GM12891 (cell line): ENCODE measurements at regions not wholly inside any gene's neighbourhood (a gene's known extent, or its start where the extent isn't known, plus 50 kb on each side); places are given as distances from the start of the nearest gene placed in this dataset.
"Not testable (repeated sequence)": the region's sequence is repeated elsewhere in the genome, so short reads cannot be mapped to it uniquely, and the experiment has no call there.

Experiments
- DNase-seq: peaks from one replicate; pipeline ENCODE4 v3.0.0; 2011; ENCODE audit warnings: low spot score; ENCODE audit not compliant: insufficient read length
- FAIRE-seq: peaks from 2 replicates; lab custom pipeline; 2011; peaks lifted over from hg19 to GRCh38; lab: Jason Lieb, UNC
- PAX5 ChIP-seq: IDR thresholded peaks from 2 replicates; pipeline ENCODE4 v1.6.1; 2011; ENCODE audit warnings: low read length, moderate library complexity, mild to moderate bottlenecking; ENCODE audit not compliant: insufficient read depth, severe bottlenecking
- POLR2A ChIP-seq: IDR thresholded peaks from 2 replicates; pipeline ENCODE4 v1.6.1; 2011; ENCODE audit warnings: low read depth, low read length, control low read depth
- POLR2AphosphoS5 ChIP-seq: IDR thresholded peaks from 2 replicates; pipeline ENCODE4 v1.6.1; 2011; ENCODE audit warnings: low read depth, low read length, control low read depth
- POU2F2 ChIP-seq: IDR thresholded peaks from 2 replicates; pipeline ENCODE4 v1.6.1; 2011; ENCODE audit warnings: low read depth, mild to moderate bottlenecking, control low read depth, low read length, moderate library complexity
- SPI1 ChIP-seq: IDR thresholded peaks from 2 replicates; pipeline ENCODE4 v1.6.1; 2011; ENCODE audit warnings: low read depth, low read length, control low read depth
- TAF1 ChIP-seq: IDR thresholded peaks from 2 replicates; pipeline ENCODE4 v1.6.1; 2011; ENCODE audit warnings: low read depth, low read length, control low read depth

DNA sequence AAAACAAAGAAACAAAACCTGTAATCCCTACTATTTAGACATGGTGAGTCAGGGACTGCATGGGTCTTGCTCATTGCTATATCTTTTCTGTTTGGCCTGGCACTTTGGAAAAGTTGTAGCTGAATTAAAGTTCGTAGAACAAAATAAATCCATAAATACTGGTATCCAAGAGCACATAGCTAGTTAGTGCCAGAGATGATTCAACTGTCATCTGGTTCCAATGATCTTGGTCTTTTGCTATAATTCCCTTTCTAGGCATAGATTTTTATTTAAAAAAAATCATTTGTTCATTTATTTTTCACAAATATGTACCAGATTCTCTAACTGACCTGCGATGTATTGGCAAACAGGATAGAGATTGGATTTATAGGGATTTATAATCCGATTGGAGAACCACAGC is 1436.1 kb upstream of the GOT2 start:
- DNase-seq, result no peak
- FAIRE-seq, result no peak
- TF ChIP-seq TAF1 (no peak), SPI1 (no peak), POU2F2 (no peak), PAX5 (no peak), POLR2A (no peak), POLR2AphosphoS5 (no peak)

GRCh38 chr16:60166111-60166510 is 1432.0 kb upstream of the GOT2 start:
- no peak for TF ChIP-seq PAX5
- no peak for TF ChIP-seq POU2F2
- TF ChIP-seq POLR2AphosphoS5, result no peak
- TF ChIP-seq SPI1, result no peak
- TF ChIP-seq POLR2A, result no peak
- no peak for TF ChIP-seq TAF1
- no peak for DNase-seq
- no peak for FAIRE-seq

- no peak for TF ChIP-seq POU2F2
- no peak for TF ChIP-seq POLR2AphosphoS5
- TF ChIP-seq TAF1, result no peak
- TF ChIP-seq POLR2A, result no peak
- no peak for TF ChIP-seq PAX5
- no peak for TF ChIP-seq SPI1
- DNase-seq (no peak), FAIRE-seq (no peak)
Observed at GRCh38 chr16:60151987-60152386, 1417.9 kb upstream of the GOT2 start.

- FAIRE-seq (no peak), DNase-seq (no peak)
- no peak for TF ChIP-seq PAX5
- no peak for TF ChIP-seq POLR2A
- TF ChIP-seq TAF1, result no peak
- no peak for TF ChIP-seq SPI1
- TF ChIP-seq POLR2AphosphoS5, result no peak
- no peak for TF ChIP-seq POU2F2
Observed at GRCh38 chr16:60150907-60151306, 1416.8 kb upstream of the GOT2 start.

DNA sequence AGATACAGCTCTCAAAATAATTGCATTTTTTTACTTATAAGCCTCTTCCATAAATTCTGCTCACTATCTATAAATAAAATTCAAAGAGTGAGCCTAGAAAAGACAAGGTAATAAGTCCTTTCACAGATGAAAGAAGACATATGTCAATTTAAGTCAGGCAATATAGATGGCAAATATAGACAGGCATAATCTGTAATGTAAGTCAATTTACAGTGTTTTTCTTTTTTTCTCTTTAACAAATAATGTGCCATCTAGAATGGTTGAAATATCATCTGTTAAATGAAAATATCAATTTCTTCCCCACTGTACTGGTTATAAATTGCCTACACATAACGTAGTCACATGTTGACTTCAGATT is 1409.2 kb upstream of the GOT2 start:
- FAIRE-seq, result no peak
- TF ChIP-seq POLR2A (no peak), SPI1 (no peak), POU2F2 (no peak), PAX5 (no peak), POLR2AphosphoS5 (no peak), TAF1 (no peak)
- DNase-seq, result no peak

- DNase-seq (no peak), FAIRE-seq (no peak)
- no peak for TF ChIP-seq POLR2A
- TF ChIP-seq POU2F2, result no peak
- TF ChIP-seq PAX5, result no peak
Observed at GRCh38 chr16:60142619-60143347, 1408.7 kb upstream of the GOT2 start.

- TF ChIP-seq POU2F2 (no peak), PAX5 (no peak), POLR2AphosphoS5 (no peak), POLR2A (no peak), SPI1 (no peak), TAF1 (no peak)
- FAIRE-seq, result no peak
Observed at GRCh38 chr16:60137891-60138290, 1403.8 kb upstream of the GOT2 start.

GRCh38 chr16:60127196-60127595 is 1393.1 kb upstream of the GOT2 start:
- FAIRE-seq, result no peak
- TF ChIP-seq POLR2A, result no peak
- TF ChIP-seq POU2F2, result no peak
- no peak for TF ChIP-seq TAF1
- no peak for TF ChIP-seq SPI1
- TF ChIP-seq POLR2AphosphoS5, result no peak
- no peak for TF ChIP-seq PAX5
- no peak for DNase-seq

More at GRCh38 chr16:60137891-60138290, 1403.8 kb upstream of the GOT2 start:
- no peak for DNase-seq

DNA sequence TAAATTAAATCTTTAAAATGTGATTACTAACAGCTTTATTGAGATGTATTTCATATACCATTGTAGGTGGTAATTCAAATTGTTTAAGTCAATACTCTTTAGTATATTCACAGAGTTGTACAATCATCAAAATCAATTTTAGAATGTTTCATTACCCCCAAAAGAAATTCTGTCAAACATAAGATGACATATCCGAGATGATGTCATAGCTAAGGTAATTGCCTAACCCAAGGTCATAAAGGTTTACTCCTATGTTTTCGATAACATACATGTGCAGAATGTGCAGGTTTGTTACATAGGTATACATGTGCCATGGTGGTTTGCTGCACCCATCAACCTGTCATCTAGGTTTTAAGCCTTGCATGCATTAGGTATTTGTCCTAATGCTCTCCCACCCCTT is 1392.0 kb upstream of the GOT2 start:
- not testable (repeated sequence) for FAIRE-seq, DNase-seq

GRCh38 chr16:60123392-60124023 is 1389.4 kb upstream of the GOT2 start:
- FAIRE-seq (no peak), DNase-seq (no peak)
- TF ChIP-seq SPI1 (no peak), POU2F2 (no peak), POLR2A (no peak), TAF1 (no peak), PAX5 (no peak), POLR2AphosphoS5 (no peak)
